ENCODE measurements at regions not wholly inside any gene's neighbourhood (a gene's known extent, or its start where the extent isn't known, plus 50 kb on each side); places are given as distances from the start of the nearest gene placed in this dataset.

GRCh38 chr6:18672852-18673251 is 285.7 kb downstream of the RNF144B start:
- no peak for DNase-seq (ENCODE audit: low read depth in 2 of 2)

GRCh38 chr6:18674346-18674745 is 287.2 kb downstream of the RNF144B start:
- no peak for DNase-seq (ENCODE audit: low read depth in 2 of 2)

- no peak for DNase-seq (ENCODE audit: low read depth in 2 of 2)
These were observed 288.7 kb downstream of the RNF144B start for GRCh38 chr6:18675881-18676280.

DNA sequence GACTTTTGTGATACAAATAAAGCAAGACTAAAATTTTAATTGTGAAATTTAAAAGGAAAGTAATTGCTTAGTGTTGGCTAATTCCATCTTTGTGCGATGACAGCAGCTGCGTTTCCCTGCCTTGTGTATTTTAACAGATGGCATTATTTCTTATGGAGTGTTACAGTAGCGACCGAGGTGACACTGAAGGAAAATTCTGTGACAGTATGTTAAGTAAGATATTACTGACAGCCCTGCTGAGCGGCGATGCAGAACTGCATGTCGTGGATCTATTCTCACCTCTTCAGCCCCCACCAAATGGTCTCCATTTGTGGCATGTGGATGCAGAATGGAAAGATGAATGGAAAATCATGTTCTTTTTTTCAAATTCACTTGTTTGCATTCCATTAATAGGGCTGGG is 289.4 kb downstream of the RNF144B start:
- DNase-seq (ENCODE audit: low read depth in 2 of 2), result no peak

GRCh38 chr6:18680842-18681241 is 293.7 kb downstream of the RNF144B start:
- no peak for DNase-seq (ENCODE audit: low read depth in 2 of 2)

DNA sequence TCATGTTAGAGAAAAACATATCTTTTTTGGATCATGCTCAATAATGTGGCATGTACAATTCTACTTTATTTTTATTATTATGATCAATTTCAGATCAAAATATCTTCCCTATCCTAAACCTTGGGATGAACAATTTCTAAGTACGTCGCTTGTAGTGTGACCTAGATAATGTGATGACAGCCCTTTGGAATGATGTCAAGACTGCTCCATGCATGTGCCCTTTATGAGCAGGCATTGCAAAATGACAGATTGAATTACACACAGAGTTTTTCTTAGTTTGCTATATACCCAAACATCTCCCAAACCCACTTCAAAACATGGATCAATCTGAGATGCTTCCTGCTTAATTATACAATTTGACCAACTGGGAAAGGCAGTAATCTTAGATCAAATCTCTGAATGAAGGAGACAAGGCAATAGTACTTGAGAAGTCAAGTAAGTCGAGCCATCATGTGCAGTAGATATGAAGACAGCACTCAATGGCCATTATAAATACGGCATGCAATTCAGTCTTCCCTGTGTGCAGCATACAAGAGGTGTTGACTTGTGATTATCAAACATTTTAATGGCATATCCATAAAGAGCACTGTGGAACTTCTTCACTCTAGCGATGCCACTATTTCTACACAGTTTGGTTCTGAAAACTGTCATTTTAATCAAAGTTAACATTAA is 294.8 kb downstream of the RNF144B start:
- DNase-seq (ENCODE audit: low read depth in 2 of 2), result no peak

DNA sequence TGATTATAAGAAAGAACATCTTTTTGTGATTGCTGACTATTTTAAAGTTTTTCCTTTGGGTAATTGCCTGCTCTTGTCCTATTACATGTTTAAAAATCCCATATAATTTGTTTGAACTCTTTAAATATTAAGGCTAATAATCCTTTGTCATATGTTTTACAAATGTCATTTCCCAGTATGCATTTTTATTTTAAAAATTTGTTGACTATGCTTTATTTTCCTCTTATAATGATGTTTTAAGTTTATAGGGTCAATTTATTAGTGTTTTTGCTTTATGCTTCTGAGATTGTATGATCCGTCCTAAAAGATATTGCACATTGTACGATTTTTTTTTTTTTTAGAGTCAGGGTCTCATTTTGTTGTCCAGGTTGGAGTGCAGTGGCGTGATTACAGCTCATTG is 297.2 kb downstream of the RNF144B start:
- no peak for DNase-seq (ENCODE audit: low read depth in 2 of 2)

DNA sequence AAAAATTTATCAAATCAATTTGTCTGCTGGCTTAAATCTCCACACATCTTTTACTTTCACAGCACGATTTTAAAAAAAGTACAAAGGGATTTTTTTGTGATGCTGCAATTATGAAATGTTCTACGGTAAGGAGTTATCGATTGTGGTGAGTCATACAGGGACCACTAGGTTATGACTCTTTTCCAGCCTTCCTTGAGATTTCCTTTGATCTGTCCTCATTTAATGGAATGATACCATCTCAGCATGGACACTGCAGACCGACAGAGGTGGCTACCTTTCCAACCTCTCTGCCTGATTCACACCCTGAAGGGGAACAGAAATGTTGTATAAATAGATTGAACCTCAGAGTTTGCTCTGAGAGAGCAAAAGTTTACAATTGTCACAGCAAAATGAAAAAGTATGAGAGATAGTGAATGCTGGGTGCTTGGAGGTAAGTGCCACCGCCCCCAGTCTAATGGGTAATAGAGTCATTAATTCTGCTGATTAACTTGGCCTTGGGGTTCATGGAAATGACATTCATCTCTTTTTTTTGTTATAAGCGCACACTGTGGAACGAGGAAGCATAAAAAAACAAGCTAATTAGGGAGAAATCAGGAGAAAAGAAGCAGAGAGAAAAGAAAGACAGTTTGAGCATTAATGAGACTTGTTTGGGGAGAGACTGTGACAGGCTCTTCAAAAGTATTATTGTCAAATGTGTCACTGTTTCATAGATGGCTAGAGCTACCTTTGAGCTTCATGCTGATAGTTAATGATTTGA is 306.0 kb downstream of the RNF144B start:
- DNase-seq (ENCODE audit: low read depth in 2 of 2), result no peak

DNA sequence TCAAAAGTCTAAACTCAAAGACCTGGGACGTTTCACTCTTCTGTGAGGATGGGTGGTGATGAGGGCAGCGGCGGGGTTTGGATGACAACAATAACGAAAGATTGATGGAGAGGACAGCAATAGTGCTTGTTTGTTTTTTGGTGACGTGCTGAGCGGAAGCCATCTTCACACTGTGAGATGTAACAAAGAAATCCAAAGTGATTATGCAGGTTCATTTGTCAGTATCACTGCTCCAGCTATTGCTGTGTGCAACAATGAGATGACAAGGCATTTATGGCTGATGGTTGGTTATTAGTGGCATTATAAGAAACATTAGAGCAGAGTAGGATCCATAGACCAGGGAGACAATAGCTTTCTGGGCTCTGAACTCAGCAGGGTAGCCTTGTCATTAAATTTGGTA is 306.7 kb downstream of the RNF144B start:
- DNase-seq (ENCODE audit: low read depth in 2 of 2), result no peak

DNA sequence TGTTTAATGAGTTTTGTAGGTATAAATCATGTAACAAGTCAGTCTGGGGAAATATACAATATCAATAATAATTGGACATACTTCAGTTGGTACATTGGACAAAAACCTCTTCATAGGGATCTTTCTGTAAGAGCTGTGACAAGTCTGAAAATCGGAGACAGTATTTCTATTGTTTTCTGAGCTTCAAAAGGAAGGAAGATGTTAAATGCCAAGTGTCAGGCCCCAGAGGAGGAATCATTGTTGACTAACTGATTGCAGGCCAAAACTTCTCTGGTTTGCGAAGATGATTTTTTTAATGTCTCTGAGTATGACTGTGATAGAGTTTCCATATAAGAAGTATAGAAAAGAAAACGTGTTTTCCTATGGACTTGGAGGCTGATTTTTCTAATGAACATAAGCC is 316.4 kb downstream of the RNF144B start:
- DNase-seq (ENCODE audit: low read depth in 2 of 2), result no peak

GRCh38 chr6:18707714-18708439 is 320.7 kb downstream of the RNF144B start:
- no peak for DNase-seq (ENCODE audit: low read depth in 2 of 2)

DNA sequence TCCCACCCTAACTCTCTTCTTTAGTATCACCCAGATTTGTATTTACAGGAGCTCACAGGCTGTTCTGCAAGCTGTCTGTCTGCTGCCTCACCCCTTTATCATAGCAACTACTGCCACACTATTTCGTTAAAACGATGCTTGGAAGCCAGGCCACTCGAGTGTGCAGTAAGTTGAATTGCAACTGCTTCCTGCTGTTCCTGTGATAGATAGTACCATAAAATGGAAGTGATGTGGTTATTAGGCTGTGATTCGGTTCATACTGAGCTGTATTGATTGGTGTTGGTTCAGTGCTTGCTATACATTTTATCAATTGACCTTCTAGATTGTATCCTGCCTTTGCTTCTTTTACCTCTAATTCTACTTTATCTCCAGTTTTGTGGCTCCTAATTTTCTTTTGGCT is 325.4 kb downstream of the RNF144B start:
- DNase-seq (ENCODE audit: low read depth in 2 of 2), result no peak

- no peak for DNase-seq (ENCODE audit: low read depth in 2 of 2)
These were observed 332.9 kb downstream of the RNF144B start for GRCh38 chr6:18720075-18720474.

DNA sequence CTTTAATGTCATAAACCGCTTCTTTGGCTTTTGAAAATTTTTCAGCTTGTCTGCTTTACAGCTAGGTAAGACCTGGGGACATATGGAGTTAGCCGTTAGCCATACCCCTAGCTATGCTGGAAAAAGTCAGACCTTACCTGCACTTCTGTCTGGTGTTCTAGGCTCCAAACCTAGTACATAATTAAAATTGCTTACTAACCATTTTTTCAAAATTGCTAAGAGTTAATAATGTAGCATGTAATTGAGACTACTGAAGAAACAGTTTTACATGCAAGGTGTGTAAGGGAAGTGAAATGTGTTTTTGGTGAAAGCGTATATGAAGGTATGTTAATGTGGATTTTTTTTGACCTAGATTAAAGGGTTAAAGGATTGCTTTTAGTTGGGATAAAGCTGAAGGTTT is 336.9 kb downstream of the RNF144B start:
- DNase-seq (ENCODE audit: low read depth in 2 of 2), result no peak

DNA sequence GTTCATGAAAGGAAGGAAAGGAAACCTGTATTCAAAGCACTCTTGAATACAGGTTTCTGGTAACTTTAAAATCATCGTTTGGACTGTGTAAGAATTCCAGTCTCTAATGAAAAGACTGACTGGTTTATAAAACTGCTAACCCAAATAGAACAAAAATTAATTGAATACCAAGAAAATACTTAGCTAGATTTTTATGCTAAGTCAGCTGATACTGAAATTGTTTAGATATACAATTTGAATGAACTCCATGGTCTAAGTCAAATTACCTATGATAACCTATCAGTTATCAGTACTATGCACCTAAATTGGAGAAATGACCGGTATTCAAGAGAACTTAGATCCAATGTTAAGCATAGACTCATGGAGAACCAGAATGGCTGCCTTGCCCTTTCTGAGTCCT is 338.3 kb downstream of the RNF144B start:
- DNase-seq (ENCODE audit: low read depth in 2 of 2), result no peak

DNA sequence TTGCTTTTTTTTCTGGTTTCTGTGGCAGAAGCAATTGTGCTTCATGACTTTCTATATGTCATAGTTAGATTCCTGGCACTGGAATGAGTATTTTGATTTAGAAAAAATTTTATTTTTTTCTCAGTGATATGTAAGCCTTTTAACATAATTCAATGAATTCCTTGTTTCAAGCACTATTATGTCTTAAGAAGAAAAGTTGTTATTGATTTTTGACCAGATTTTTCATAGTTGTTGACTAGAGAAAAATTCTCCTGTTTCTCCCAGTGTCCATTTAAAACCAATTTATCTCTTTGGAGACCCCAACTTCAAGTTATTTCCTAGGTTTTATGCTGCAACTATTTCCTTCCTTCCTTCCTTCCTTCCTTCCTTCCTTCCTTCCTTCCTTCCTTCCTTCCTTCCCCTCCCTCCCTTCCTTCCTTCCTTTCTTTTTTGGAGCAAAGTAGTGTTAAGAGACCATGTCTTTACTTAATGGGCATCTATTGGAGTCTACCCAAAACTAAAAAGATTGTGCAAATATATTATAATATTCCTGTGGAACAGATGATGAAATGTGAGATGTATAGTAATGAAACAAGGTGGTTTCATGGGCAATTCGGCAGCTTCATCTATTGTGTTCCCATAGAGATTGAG is 346.9 kb downstream of the RNF144B start:
- DNase-seq (ENCODE audit: low read depth in 2 of 2), result no peak

DNA sequence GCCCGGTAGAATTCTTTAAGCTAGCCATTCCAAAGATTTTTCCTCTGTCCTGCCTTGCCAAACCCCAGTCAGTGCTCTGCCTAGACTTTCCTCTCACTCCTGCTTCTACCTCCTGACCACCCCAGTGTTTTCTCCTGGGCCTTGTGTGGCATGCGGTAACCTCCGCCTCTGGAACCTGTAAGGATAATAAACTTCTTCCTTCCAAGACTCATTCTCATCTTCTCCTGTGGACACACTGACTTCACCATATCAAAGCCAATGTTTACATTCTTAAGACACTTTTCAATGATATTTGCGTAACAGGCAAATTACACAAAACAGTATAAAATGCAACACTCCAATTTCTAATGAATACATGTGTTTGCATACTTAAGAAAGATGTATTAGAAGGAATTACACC is 354.6 kb downstream of the RNF144B start:
- no peak for DNase-seq (ENCODE audit: low read depth in 2 of 2)

DNA sequence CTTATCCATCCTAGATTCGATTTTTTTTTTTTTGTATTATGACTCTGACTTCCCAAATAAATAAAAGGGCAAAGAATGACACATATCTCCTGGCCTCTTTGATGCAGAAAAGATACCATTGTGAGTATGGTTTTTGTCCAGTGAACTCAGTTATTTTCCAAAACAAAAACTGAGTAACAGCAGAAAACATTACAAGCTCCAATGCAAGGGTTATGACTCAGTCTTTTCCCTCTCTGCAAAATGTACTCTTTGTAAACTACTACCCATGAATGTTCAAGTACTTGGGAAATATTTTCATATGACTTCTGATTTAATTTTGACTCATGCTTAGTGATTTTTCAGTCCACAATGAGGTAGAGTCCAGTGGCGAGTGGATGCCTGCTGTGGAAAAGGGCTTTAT is 355.3 kb downstream of the RNF144B start:
- no peak for DNase-seq (ENCODE audit: low read depth in 2 of 2)

DNA sequence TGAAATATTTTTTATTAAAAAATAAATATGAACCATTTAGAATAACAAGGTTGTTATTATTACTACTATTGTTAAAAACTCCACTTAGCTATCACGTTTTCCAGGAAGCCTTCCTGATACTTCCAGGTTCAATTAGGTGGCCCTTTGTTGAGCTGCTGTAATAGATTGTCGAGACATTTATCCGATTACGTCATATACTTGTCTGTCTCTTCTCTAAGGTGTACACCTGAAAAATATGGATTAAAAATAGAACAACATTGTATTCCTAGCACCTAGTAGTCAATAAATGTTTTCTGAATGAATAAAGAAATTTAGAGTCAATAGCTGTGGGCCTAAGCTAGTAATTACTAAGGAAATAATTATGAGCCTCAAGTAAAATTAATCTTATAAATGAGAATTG is 359.6 kb downstream of the RNF144B start:
- DNase-seq (ENCODE audit: low read depth in 2 of 2), result no peak

DNA sequence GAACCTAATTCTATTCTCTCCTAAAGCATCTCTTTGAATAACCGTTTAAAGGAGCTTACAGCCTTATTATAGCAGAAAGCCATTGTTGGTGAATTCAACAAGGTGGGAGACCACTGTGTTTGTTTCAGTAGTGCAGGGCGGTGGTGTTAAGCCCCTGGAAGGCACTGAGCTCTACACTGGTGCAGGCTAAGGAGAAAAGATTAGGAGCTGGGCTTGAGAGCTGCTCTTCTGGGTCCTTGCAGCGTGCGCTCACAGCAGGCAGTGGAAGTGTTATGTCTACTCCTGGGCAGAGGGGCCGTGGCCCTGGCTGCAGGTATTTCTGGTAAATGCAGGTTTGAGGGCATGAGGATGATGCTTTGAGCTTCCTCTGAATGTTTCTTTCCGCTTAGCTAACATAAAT is 361.2 kb downstream of the RNF144B start:
- DNase-seq (ENCODE audit: low read depth in 2 of 2), result no peak

- DNase-seq (ENCODE audit: low read depth in 2 of 2), result no peak
These were observed 365.3 kb downstream of the RNF144B start for GRCh38 chr6:18752278-18753068.

Measured in dermis microvascular lymphatic vessel endothelial cell (primary cell).